LNCaP clone FGC (cell line): ENCODE measurements at regions not wholly inside any gene's neighbourhood (a gene's known extent, or its start where the extent isn't known, plus 50 kb on each side); places are given as distances from the start of the nearest gene placed in this dataset.
"Not testable (repeated sequence)": the region's sequence is repeated elsewhere in the genome, so short reads cannot be mapped to it uniquely, and the experiment has no call there.

Experiments used
- DNase-seq: peaks from one replicate; pipeline ENCODE4 v3.0.0-alpha.2; 2011; ENCODE audit warnings: low read depth
- H3K4me3 ChIP-seq: 2 replicates; pipeline ENCODE4 v1.5.1; 2011; ENCODE audit warnings: mild to moderate bottlenecking, low read depth, low read length, control low read depth
- CTCF ChIP-seq: IDR thresholded peaks from 2 replicates; pipeline ENCODE4 v1.5.1; 2012; ENCODE audit warnings: mild to moderate bottlenecking; ENCODE audit not compliant: control insufficient read depth, insufficient read depth; ENCODE audit errors: extremely low read depth

- H3K4me3 ChIP-seq: no peak overlapping the region
- DNase-seq: no peak
- TF ChIP-seq CTCF: no peak
Measured at GRCh38 chr14:27267876-27268275, 670.0 kb upstream of the NOVA1 start.

DNA sequence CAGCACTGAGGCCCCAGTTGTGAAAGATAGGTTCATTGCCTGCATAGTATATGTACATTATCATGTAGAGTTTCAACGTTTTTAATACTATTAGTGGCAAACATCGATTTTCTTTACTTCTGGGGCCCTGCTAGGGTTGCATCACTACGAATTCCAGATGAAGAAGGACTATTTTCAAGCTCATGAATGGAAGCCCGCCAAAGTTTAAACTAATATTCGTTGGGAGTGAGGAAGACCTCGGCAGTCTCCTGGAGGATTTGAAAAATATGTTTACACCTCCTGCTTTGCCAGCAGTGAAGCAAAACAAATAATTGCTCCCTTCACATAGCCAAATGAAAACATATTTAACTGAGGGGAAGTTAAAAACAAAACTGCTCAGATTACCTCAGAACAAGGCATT is 672.9 kb upstream of the NOVA1 start:
- no peak for TF ChIP-seq CTCF
- H3K4me3 ChIP-seq: no peak overlapping the region
- DNase-seq: no peak

DNA sequence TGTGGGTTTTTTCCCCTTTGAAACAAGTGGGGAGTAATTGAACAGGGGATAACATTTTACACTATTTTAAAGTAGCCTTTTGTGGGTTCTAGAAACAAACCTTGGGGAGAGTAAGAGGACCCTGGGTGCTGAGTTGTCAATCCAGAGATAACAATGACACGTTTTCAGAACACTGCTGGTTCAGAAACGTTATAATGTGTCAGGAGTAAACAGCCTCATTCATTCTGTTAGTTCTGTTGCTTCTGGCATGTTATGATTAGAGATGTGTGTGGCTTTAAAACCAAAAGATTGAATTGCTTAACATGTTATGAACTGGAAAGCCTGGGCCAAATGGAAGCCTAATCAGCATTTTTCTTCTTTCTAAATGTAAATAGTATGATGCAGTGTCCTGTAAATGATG is 680.5 kb upstream of the NOVA1 start:
- H3K4me3 ChIP-seq: no peak overlapping the region
- TF ChIP-seq CTCF: no peak
- no peak for DNase-seq

- no peak for DNase-seq
- TF ChIP-seq CTCF: no peak
- no peak overlapping the region for H3K4me3 ChIP-seq
Measured at GRCh38 chr14:27305441-27305945, 707.7 kb upstream of the NOVA1 start.

DNA sequence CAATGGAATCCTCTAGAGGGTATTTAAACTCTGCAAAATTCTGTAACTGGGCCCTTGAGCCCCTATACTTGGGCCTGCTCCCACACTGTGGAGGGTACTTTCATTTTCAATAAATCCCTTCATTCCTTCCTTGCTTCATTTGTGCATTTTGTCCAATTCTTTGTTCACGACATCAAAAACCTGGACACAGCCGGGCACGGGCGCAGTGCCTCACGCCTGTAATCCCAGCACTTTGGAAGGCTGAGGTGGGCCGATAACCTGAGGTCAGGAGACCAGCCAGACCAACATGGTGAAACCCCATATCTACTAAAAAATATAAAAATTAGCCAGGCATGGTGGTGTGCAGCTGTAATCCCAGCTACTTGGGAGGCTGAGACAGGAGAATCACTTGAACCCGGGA is 714.9 kb upstream of the NOVA1 start:
- not testable (repeated sequence) for H3K4me3 ChIP-seq, DNase-seq

GRCh38 chr14:27314231-27314630 is 716.4 kb upstream of the NOVA1 start:
- TF ChIP-seq CTCF: no peak
- DNase-seq: no peak
- no peak overlapping the region for H3K4me3 ChIP-seq

- no peak for DNase-seq
- no peak for TF ChIP-seq CTCF
Measured at GRCh38 chr14:27315477-27315876, 717.6 kb upstream of the NOVA1 start.

More at GRCh38 chr14:27315477-27315876, 717.6 kb upstream of the NOVA1 start:
- H3K4me3 ChIP-seq: no peak overlapping the region
